Motor neuron (in vitro differentiated cells): ENCODE measurements at regions not wholly inside any gene's neighbourhood (a gene's known extent, or its start where the extent isn't known, plus 50 kb on each side); places are given as distances from the start of the nearest gene placed in this dataset.

ENCODE experiments used
- ATAC-seq, 8 experiments: fragments of 200-7000 bp; cut with Tn5 transposase; replicated peaks in 6 of 8; 2 replicates each; pipeline ENCODE4 v1.8.0; 2021; ENCODE audit warnings: mild to moderate bottlenecking in 8 of 8, moderate library complexity in 8 of 8
- H3K27ac ChIP-seq, 2 donors: fragments of 250-450 bp; sonication (Bioruptor Pico); 2 replicates each; pipeline ENCODE4 v1.9.0; 2021; ENCODE audit warnings: antibody characterized with exemption in 2 of 2, mild to moderate bottlenecking in 2 of 2, moderate library complexity in 1 of 2
- H3K4me1 ChIP-seq, 2 donors: fragments of 250-450 bp; sonication (Bioruptor Pico); replicated peaks in 1 of 2; 2 replicates each; pipeline ENCODE4 v1.6.1; 2021; ENCODE audit warnings: antibody characterized with exemption in 2 of 2, mild to moderate bottlenecking in 2 of 2, moderate library complexity in 1 of 2
- H3K4me3 ChIP-seq, 5 donors: fragments of 250-450 bp; sonication (Bioruptor Pico); 2 replicates each; pipeline ENCODE4 v1.9.0; 2021; ENCODE audit warnings: antibody characterized with exemption in 5 of 5, mild to moderate bottlenecking in 5 of 5, moderate library complexity in 4 of 5
- WGBS, 10 experiments: fragments of 450-650 bp; shearing (Covaris generic); methylation state at CpG; one replicate each; pipeline ENCODE4 v1.0.0; 2022; 5-methylcytosine and 5-hydroxymethylcytosine counted together
- in situ Hi-C, 9 experiments: fragments of 400-800 bp; cut with MboI; loops; one replicate each; pipeline ENCODE4 v1.15.0; 2021; ENCODE audit warnings: low sequenced_read_pairs in 9 of 9, low pct_unique_long_range_greater_than_20kb in 2 of 9; ENCODE audit not compliant: unreplicated experiment in 9 of 9

DNA sequence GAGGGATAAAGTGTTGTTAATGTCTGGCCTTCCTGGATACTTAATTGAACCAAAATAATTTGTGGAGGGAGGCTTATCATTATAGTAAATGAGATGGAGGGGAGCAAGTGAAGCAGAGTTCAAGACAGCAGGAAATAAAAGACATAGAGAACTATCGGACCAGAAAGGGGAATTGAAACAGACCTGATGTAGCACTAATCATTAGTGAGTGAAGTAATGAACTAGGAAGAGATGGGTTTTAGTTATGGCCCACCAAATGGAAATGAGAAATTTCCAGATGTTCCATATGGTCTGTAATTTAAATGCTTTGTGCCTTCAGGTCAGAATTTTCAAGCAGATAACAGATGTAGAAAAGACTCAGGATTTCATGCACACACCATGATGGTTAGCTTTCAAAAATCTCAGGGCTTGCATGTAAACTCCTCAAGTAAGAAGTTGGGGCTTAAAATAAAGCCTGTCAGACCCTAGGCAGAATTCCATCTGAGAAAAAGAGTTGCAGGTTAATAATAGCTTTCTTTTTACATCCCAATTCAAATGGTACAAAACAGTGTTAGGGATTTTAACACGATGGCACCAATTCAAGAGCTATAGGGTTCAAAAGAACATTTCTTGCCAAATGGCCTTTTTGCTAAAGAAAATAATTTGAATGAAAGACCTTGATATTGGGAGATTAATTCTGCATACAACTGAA lies 355.8 kb downstream of the FSCB start:
- no peaks in the 10 kb centered on the region for H3K4me1 ChIP-seq
- H3K4me3 ChIP-seq: no peak overlapping the region
- H3K27ac ChIP-seq: no peak overlapping the region
- ATAC-seq: no peak
- in situ Hi-C loops: no loop called here
- 0 to 100% (median 80%) methylated on average over 1 to 2 of the region's 2 CpGs for WGBS, 10 experiments

- Histone ChIP-seq H3K4me3 (no peak overlapping the region), H3K4me1 (no peaks in the 10 kb centered on the region), H3K27ac (no peak overlapping the region)
- WGBS, 10 experiments: 0 to 56% (median 30%) methylated on average over 1 to 3 of the region's 3 CpGs; no CpG with 5 or more reads in 4 of the 10 experiments
- in situ Hi-C loops: no loop called here
- peak in 3 of 8 experiments; percentile 33 to 46 (median 38) for ATAC-seq
These were observed 357.5 kb downstream of the FSCB start for GRCh38 chr14:44149597-44149996.

DNA sequence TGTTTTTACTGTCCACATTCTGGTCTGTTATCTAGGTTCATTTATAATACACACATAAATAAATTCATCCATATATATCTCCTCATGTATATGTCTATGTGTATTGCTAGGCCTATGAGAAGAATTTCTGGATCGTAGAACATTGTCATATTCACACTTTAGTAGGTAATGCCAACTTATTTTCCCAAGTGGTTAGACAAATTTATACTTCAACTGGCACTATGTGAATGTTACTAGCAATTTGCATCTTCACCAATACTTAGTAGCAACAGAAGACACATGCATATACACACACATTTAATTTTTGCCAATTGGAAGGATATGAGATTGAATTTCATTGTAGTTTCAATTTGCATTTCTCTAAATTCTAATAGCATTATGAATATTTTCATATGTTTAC lies 365.1 kb downstream of the FSCB start:
- no peak for ATAC-seq
- in situ Hi-C loops: no loop called here
- H3K4me1 ChIP-seq: peaks cover 2 to 5% of the 10 kb centered on the region in 2 donors
- H3K27ac ChIP-seq: no peak overlapping the region
- H3K4me3 ChIP-seq: no peak overlapping the region
- WGBS, 10 experiments: 0 to 100% (median 80%) methylated on average over 1 of the region's 1 CpG; no CpG with 5 or more reads in 3 of the 10 experiments

DNA sequence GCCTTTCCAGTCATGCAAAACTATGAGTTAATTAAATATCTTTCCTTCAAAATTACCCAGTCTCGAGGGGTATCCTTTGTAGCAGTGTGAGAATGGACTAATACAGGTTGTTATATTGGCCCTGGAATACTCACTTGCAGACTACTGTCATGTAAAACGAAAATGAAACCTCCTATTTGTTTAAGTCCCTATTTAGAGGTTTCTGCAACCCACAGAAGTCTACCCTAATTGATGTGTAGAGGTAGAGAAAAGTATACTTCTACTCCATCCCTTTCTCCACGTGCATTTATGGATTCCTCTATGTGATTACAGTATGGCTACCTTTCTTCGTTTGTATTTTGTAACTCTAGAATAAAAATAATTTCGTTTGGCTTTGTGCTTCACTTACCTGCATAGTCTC lies 371.1 kb downstream of the FSCB start:
- Histone ChIP-seq H3K4me1 (peaks cover 2 to 6% of the 10 kb centered on the region in 2 donors), H3K27ac (no peak overlapping the region), H3K4me3 (no peak overlapping the region)
- ATAC-seq: no peak
- in situ Hi-C loops: no loop called here
- WGBS, 10 experiments: 0 to 100% (median 70%) methylated on average over 1 to 4 of the region's 5 CpGs; no CpG with 5 or more reads in 1 of the 10 experiments

GRCh38 chr14:44131861-44132260 lies 375.2 kb downstream of the FSCB start:
- in situ Hi-C loops: no loop called here
- Histone ChIP-seq H3K27ac (no peak overlapping the region), H3K4me1 (no peaks in the 10 kb centered on the region), H3K4me3 (no peak overlapping the region)
- ATAC-seq: no peak
- 0 to 100% (median 42%) methylated on average over 1 of the region's 1 CpG; no CpG with 5 or more reads in 4 of the 10 experiments for WGBS, 10 experiments

GRCh38 chr14:44113769-44114730 lies 393.0 kb downstream of the FSCB start:
- in situ Hi-C loops: no loop called here
- ATAC-seq: no peak
- Histone ChIP-seq H3K4me3 (no peak overlapping the region), H3K4me1 (no peaks in the 10 kb centered on the region), H3K27ac (no peak overlapping the region)
- 0 to 97% (median 84%) methylated on average over 2 to 7 of the region's 7 CpGs for WGBS, 10 experiments

DNA sequence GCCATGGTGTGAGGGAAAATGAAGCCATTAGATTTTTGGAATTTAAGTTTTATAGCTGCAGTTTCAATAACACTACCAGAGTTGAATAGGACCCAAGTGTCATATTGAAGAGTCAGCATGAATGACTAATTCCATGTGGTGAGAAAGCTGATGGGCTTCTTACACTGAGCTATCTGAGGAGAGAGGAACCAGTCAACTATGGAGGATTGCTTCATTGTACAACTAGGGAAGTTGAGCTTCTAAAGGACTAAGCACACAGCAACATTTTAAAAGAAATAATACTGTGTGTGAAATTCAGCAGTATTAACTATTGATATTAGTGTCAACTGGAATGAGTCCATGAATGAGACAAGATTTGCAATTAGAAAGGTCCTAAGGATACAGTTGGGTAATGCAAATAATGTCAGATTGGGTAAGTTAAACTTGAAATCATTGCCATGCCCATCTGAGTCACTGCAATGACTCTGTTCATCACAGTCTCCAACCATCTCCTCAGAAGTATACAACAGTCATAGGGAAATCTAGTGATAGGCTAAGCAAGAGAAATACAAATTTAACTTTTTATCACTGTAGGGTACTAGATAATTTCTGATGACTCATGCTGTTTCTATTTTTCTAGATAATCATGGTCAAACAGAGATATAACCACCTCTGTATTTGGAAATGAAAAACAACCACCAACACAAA lies 394.2 kb downstream of the FSCB start:
- ATAC-seq: peak in 1 of 8 experiments; percentile 58
- H3K27ac ChIP-seq: no peak overlapping the region
- no peak overlapping the region for H3K4me3 ChIP-seq
- in situ Hi-C loops: no loop called here
- H3K4me1 ChIP-seq: no peaks in the 10 kb centered on the region

GRCh38 chr14:44109036-44109435 lies 398.0 kb downstream of the FSCB start:
- no peak for ATAC-seq

DNA sequence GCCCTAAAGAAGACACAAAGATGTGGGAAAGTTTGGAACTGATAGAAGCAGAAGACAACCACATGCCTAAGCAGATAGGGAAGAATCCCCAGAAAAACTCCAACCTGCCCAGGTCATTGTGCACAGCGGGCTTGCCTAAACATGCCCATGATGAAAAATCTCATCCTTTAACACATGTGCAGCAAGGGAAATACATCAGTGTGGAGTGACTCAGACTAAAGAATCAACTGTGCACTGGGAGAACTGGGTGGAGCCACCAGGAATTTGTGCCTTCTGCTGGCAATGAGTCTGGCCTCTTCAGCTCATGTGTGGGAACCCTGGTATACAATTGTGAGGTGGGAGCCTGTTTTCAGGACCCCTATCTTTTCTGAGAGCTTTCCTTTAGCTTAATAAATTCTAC lies 398.5 kb downstream of the FSCB start:
- 0 to 100% (median 86%) methylated on average over 1 of the region's 1 CpG; no CpG with 5 or more reads in 7 of the 10 experiments for WGBS, 10 experiments
- Histone ChIP-seq H3K4me1 (no peaks in the 10 kb centered on the region), H3K27ac (no peak overlapping the region), H3K4me3 (no peak overlapping the region)
- ATAC-seq: peak in 2 of 8 experiments; percentile 82 to 88
- in situ Hi-C loops: no loop called here

More at GRCh38 chr14:44109036-44109435, 398.0 kb downstream of the FSCB start:
- in situ Hi-C loops: no loop called here
- no peak overlapping the region for H3K4me3 ChIP-seq
- 0 to 100% (median 79%) methylated on average over 1 of the region's 1 CpG; no CpG with 5 or more reads in 2 of the 10 experiments for WGBS, 10 experiments
- no peak overlapping the region for H3K27ac ChIP-seq
- H3K4me1 ChIP-seq: no peaks in the 10 kb centered on the region

DNA sequence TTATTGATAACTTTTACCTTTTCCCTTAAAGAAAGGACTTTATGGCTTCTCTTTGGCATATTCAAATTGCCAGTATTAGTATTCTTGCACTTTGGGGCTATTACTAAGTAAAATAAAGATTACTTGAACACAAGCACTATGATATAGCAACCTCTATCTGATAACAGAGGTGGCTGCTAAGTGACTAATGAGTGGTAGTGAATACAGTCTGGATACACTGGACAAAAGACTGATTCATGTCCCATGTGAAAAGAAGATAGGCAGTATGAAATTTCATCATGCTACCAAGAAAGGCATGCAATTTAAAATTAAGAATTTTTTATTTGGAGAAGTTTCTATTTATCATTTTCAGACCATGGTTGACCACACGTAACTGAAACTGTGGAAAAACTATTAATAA lies 399.9 kb downstream of the FSCB start:
- WGBS, 10 experiments: 0 to 95% (median 66%) methylated on average over 1 of the region's 1 CpG; no CpG with 5 or more reads in 2 of the 10 experiments
- in situ Hi-C loops: no loop called here
- Histone ChIP-seq H3K27ac (no peak overlapping the region), H3K4me3 (no peak overlapping the region), H3K4me1 (no peaks in the 10 kb centered on the region)
- no peak for ATAC-seq

GRCh38 chr14:44099743-44100488 lies 407.2 kb downstream of the FSCB start:
- in situ Hi-C loops: no loop called here
- WGBS, 10 experiments: 0 to 100% (median 83%) methylated on average over 1 of the region's 1 CpG
- H3K4me3 ChIP-seq: no peak overlapping the region
- ATAC-seq: no peak
- no peaks in the 10 kb centered on the region for H3K4me1 ChIP-seq
- no peak overlapping the region for H3K27ac ChIP-seq

DNA sequence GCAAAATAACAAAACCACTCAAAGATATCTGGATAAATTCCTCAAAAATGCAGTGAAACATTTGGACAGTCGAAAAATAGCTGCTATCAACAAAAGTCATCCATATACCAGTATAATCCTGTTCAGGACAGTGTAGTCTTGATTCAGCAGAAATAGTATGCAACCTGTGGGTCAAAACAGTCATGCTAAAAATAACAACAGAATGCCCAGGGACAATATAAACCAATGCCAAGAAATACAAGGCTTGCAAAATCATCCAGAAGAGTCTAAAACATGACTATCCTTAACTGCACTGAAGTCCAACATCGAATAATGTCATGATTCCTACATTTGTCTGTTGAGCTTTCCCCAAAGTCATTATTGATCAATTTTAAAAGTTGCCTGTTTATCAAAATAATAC lies 425.9 kb downstream of the FSCB start:
- in situ Hi-C loops: no loop called here

More for the DNA sequence above, 425.9 kb downstream of the FSCB start:
- no peak overlapping the region for H3K27ac ChIP-seq
- no peak for ATAC-seq
- WGBS, 10 experiments: 0 to 100% (median 74%) methylated on average over 1 to 2 of the region's 2 CpGs
- H3K4me3 ChIP-seq: no peak overlapping the region
- no peaks in the 10 kb centered on the region for H3K4me1 ChIP-seq
